GM23248 (cell line): ENCODE measurements at regions not wholly inside any gene's neighbourhood (a gene's known extent, or its start where the extent isn't known, plus 50 kb on each side); places are given as distances from the start of the nearest gene placed in this dataset.

Experiments
- EZH2 ChIP-seq: fragments of 200-600 bp; sonication (generic); IDR thresholded peaks from 2 replicates; pipeline ENCODE4 v1.6.1; 2018; ENCODE audit warnings: antibody characterized with exemption, mild to moderate bottlenecking; ENCODE audit not compliant: insufficient read depth, poor library complexity, severe bottlenecking
- EZH2phosphoT487 ChIP-seq: fragments of 200-600 bp; sonication (generic); IDR thresholded peaks from 2 replicates; pipeline ENCODE4 v1.6.1; 2018; ENCODE audit warnings: antibody characterized with exemption, moderate library complexity, mild to moderate bottlenecking, low read depth; ENCODE audit not compliant: insufficient read depth

- TF ChIP-seq EZH2 = no peak
- no peak for TF ChIP-seq EZH2phosphoT487
Measured at GRCh38 chr1:4986306-4986705, 331.9 kb downstream of the AJAP1 start.
